OCI-LY1 (cell line): ENCODE measurements at regions not wholly inside any gene's neighbourhood (a gene's known extent, or its start where the extent isn't known, plus 50 kb on each side); places are given as distances from the start of the nearest gene placed in this dataset.
"Not testable (repeated sequence)": the region's sequence is repeated elsewhere in the genome, so short reads cannot be mapped to it uniquely, and the experiment has no call there.

Experiments used
- H2AFZ ChIP-seq: fragments of 200-600 bp; sonication (generic), shearing (Covaris generic); 2 replicates; pipeline ENCODE4 v1.6.0; 2014; ENCODE audit warnings: antibody characterized with exemption, mild to moderate bottlenecking, low read length
- H3F3A ChIP-seq: fragments of 200-600 bp; sonication (generic), shearing (Covaris generic); 2 replicates; pipeline ENCODE4 v1.6.0; 2014; ENCODE audit warnings: mild to moderate bottlenecking, antibody characterized with exemption, low read length, moderate library complexity; ENCODE audit not compliant: insufficient read depth
- H3K27ac ChIP-seq: fragments of 200-600 bp; sonication (generic); 2 replicates; pipeline ENCODE4 v1.5.1; 2014; ENCODE audit warnings: low read length, mixed run types, mild to moderate bottlenecking, low read depth; ENCODE audit not compliant: poor library complexity, severe bottlenecking
- H3K27me3 ChIP-seq: fragments of 200-600 bp; sonication (generic); 2 replicates; pipeline ENCODE4 v1.6.0; 2014; ENCODE audit warnings: antibody characterized with exemption, mild to moderate bottlenecking, low read length, moderate library complexity; ENCODE audit not compliant: insufficient read depth
- H3K36me3 ChIP-seq: fragments of 200-600 bp; sonication (generic); 2 replicates; pipeline ENCODE4 v1.6.1; 2014; ENCODE audit warnings: mild to moderate bottlenecking, antibody characterized with exemption, low read length, moderate library complexity, mixed read lengths; ENCODE audit not compliant: insufficient read depth
- H3K4me1 ChIP-seq: fragments of 200-600 bp; sonication (generic); 2 replicates; pipeline ENCODE4 v1.5.1; 2014; ENCODE audit warnings: mild to moderate bottlenecking, low read length, moderate library complexity; ENCODE audit not compliant: insufficient read depth, severe bottlenecking
- H3K4me2 ChIP-seq: fragments of 200-600 bp; sonication (generic), shearing (Covaris generic); 2 replicates; pipeline ENCODE4 v1.6.1; 2014; ENCODE audit warnings: low read length
- H3K4me3 ChIP-seq: fragments of 200-600 bp; sonication (generic); 2 replicates; pipeline ENCODE4 v1.5.1; 2014; ENCODE audit warnings: low read length, low read depth, mild to moderate bottlenecking, mixed read lengths; ENCODE audit not compliant: poor library complexity, severe bottlenecking
- H3K79me2 ChIP-seq: fragments of 200-600 bp; shearing (Covaris generic); 2 replicates; pipeline ENCODE4 v1.6.1; 2016; ENCODE audit warnings: mixed run types, low read length, mixed read lengths; ENCODE audit not compliant: insufficient read depth
- H3K9ac ChIP-seq: fragments of 200-600 bp; sonication (generic), shearing (Covaris generic); 2 replicates; pipeline ENCODE4 v1.6.1; 2014; ENCODE audit warnings: mild to moderate bottlenecking, low read length, mixed read lengths
- H3K9me2 ChIP-seq: fragments of 200-600 bp; sonication (generic), shearing (Covaris generic); 2 replicates; pipeline ENCODE4 v1.6.1; 2014; ENCODE audit warnings: low read depth, mild to moderate bottlenecking, low read length, mixed read lengths
- H3K9me3 ChIP-seq: fragments of 200-600 bp; shearing (Covaris generic); 2 replicates; pipeline ENCODE4 v1.6.1; 2014; ENCODE audit warnings: low read length, mixed read lengths
- H4K20me1 ChIP-seq: fragments of 200-600 bp; sonication (generic), shearing (Covaris generic); 2 replicates; pipeline ENCODE4 v1.6.0; 2016; ENCODE audit warnings: mild to moderate bottlenecking, low read length; ENCODE audit not compliant: insufficient read depth

- H3K36me3 ChIP-seq, H3K4me2 ChIP-seq, H3K9ac ChIP-seq, H3K79me2 ChIP-seq, H2AFZ ChIP-seq, H3K27me3 ChIP-seq, H4K20me1 ChIP-seq, H3K4me1 ChIP-seq, H3F3A ChIP-seq, H3K9me3 ChIP-seq, H3K27ac ChIP-seq, H3K9me2 ChIP-seq, H3K4me3 ChIP-seq: not testable (repeated sequence)
Measured at GRCh38 chr16:29253066-29253590, 153.4 kb downstream of the NPIPB11 start.

GRCh38 chr16:29252311-29252710 is 154.2 kb downstream of the NPIPB11 start:
- not testable (repeated sequence) for H2AFZ ChIP-seq, H3K79me2 ChIP-seq, H3K9me2 ChIP-seq, H3K9me3 ChIP-seq, H3K27me3 ChIP-seq, H3K4me3 ChIP-seq, H3F3A ChIP-seq, H3K4me2 ChIP-seq, H4K20me1 ChIP-seq, H3K27ac ChIP-seq, H3K9ac ChIP-seq, H3K36me3 ChIP-seq, H3K4me1 ChIP-seq

- not testable (repeated sequence) for H3K36me3 ChIP-seq, H4K20me1 ChIP-seq, H3K27me3 ChIP-seq, H3K79me2 ChIP-seq, H2AFZ ChIP-seq, H3K9me3 ChIP-seq, H3F3A ChIP-seq, H3K4me1 ChIP-seq, H3K9me2 ChIP-seq, H3K27ac ChIP-seq, H3K9ac ChIP-seq, H3K4me3 ChIP-seq, H3K4me2 ChIP-seq
Measured at GRCh38 chr16:29251571-29252011, 154.9 kb downstream of the NPIPB11 start.

- H3K27ac ChIP-seq, H3K27me3 ChIP-seq, H3K4me3 ChIP-seq, H3K9ac ChIP-seq, H3K4me1 ChIP-seq, H3K9me3 ChIP-seq, H3K79me2 ChIP-seq, H4K20me1 ChIP-seq, H3F3A ChIP-seq, H3K4me2 ChIP-seq, H2AFZ ChIP-seq, H3K36me3 ChIP-seq, H3K9me2 ChIP-seq: not testable (repeated sequence)
Measured at GRCh38 chr16:29250923-29251434, 155.5 kb downstream of the NPIPB11 start.

DNA sequence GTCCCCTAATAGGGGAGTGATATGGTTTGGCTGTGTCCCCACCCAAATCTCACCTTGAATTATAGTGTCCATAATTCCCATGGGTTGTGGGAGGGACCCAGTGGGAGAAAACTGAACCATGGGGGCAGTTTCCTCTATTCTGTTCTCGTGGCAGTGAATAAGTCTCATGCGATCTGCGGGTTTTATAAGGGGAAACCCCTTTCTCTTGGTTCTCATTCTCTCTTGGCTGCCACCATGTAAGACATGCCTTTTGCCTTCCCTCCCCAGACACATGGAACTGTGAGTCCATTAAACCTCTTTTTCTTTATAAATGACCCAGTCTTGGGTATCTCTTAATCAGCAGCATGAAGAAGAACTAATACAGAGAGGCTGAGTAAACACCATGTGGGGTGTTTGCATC is 156.0 kb downstream of the NPIPB11 start:
- not testable (repeated sequence) for H2AFZ ChIP-seq, H3K36me3 ChIP-seq, H3K27ac ChIP-seq, H3K4me2 ChIP-seq, H3K27me3 ChIP-seq, H3K4me3 ChIP-seq, H3F3A ChIP-seq, H3K9me3 ChIP-seq, H3K9me2 ChIP-seq, H4K20me1 ChIP-seq, H3K4me1 ChIP-seq, H3K79me2 ChIP-seq, H3K9ac ChIP-seq

GRCh38 chr16:29248940-29249318 is 157.6 kb downstream of the NPIPB11 start:
- H3K9me2 ChIP-seq, H3K4me3 ChIP-seq, H2AFZ ChIP-seq, H3K36me3 ChIP-seq, H3K4me2 ChIP-seq, H3K9me3 ChIP-seq, H3F3A ChIP-seq, H3K79me2 ChIP-seq, H3K27ac ChIP-seq, H4K20me1 ChIP-seq, H3K27me3 ChIP-seq, H3K9ac ChIP-seq, H3K4me1 ChIP-seq: not testable (repeated sequence)

GRCh38 chr16:29248306-29248939 is 158.1 kb downstream of the NPIPB11 start:
- H3K4me2 ChIP-seq, H3K27me3 ChIP-seq, H3K9me2 ChIP-seq, H2AFZ ChIP-seq, H4K20me1 ChIP-seq, H3K4me1 ChIP-seq, H3K4me3 ChIP-seq, H3K36me3 ChIP-seq, H3F3A ChIP-seq, H3K27ac ChIP-seq, H3K79me2 ChIP-seq, H3K9ac ChIP-seq, H3K9me3 ChIP-seq: not testable (repeated sequence)

GRCh38 chr16:29246091-29246490 is 160.4 kb downstream of the NPIPB11 start:
- not testable (repeated sequence) for H3K4me2 ChIP-seq, H2AFZ ChIP-seq, H3K27ac ChIP-seq, H3K9ac ChIP-seq, H3K9me3 ChIP-seq, H3K79me2 ChIP-seq, H3K4me3 ChIP-seq, H4K20me1 ChIP-seq, H3K27me3 ChIP-seq, H3K9me2 ChIP-seq, H3F3A ChIP-seq, H3K4me1 ChIP-seq, H3K36me3 ChIP-seq
